Activated naive CD4-positive, alpha-beta T cell treated with anti-CD3 and anti-CD28 coated beads for 36 hours (primary cell): ENCODE measurements at regions not wholly inside any gene's neighbourhood (a gene's known extent, or its start where the extent isn't known, plus 50 kb on each side); places are given as distances from the start of the nearest gene placed in this dataset.

Source experiments
- CTCF ChIA-PET: fragments of 350-600 bp; sonication (Branson Sonifier 250); formaldehyde crosslinking; loops from one replicate; lab custom pipeline; 2021; ENCODE audit warnings: antibody characterized with exemption; lab: Charles Lee
- DNase-seq: peaks from one replicate; pipeline ENCODE4 v3.0.0-alpha.2; 2020
- H3K27ac Mint-ChIP-seq: one replicate; pipeline ENCODE4 v1.8.0; 2021; ENCODE audit warnings: mild to moderate bottlenecking, mixed read lengths
- H3K27me3 Mint-ChIP-seq: one replicate; pipeline ENCODE4 v1.8.0; 2021; ENCODE audit warnings: low read depth, mixed read lengths
- H3K36me3 Mint-ChIP-seq: one replicate; pipeline ENCODE4 v1.8.0; 2021; ENCODE audit warnings: low read depth, mixed read lengths
- H3K4me1 Mint-ChIP-seq: one replicate; pipeline ENCODE4 v1.8.0; 2021; ENCODE audit warnings: low read depth, mixed read lengths
- H3K4me3 Mint-ChIP-seq: one replicate; pipeline ENCODE4 v1.8.0; 2021; ENCODE audit warnings: mild to moderate bottlenecking, moderate library complexity, mixed read lengths
- H3K9me3 Mint-ChIP-seq: one replicate; pipeline ENCODE4 v1.8.0; 2021; ENCODE audit warnings: mixed read lengths
- intact Hi-C: fragments of 100-400 bp; cut with micrococcal nuclease; formaldehyde crosslinking; loops from one replicate; pipeline ENCODE4 v1.15.1; 2023

DNA sequence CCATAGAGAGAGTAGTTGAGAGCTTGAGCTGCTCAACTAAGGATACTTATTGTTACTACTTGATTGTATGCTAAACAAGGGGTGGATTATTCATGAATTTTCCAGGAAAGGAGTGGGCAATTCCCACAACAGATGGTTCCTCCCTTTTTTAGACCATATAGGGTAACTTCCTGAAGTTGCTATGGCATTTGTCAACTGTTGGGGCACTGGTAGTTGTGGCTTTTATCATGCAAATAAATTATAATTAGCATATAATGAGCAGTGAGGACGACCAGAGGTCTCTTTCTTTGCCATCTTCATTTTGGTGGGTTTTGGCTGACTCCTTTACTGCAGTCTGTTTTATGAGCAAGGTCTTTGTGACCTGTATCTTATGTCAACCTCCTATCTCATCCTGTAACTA, 1403.5 kb upstream of the PABPC4L start:
- no peaks in the 10 kb centered on the region for H3K36me3 Mint-ChIP-seq
- no peaks in the 10 kb centered on the region for H3K4me1 Mint-ChIP-seq
- no peak for DNase-seq
- no peak overlapping the region for H3K27ac Mint-ChIP-seq
- H3K4me3 Mint-ChIP-seq, result no peak overlapping the region
- no peaks in the 10 kb centered on the region for H3K27me3 Mint-ChIP-seq
- CTCF ChIA-PET, result no interaction called here
- intact Hi-C loops, result no loop called here
- H3K9me3 Mint-ChIP-seq, result no peaks in the 10 kb centered on the region

- no peaks in the 10 kb centered on the region for H3K36me3 Mint-ChIP-seq
- H3K4me1 Mint-ChIP-seq, result no peaks in the 10 kb centered on the region
- H3K9me3 Mint-ChIP-seq, result no peaks in the 10 kb centered on the region
- DNase-seq, result no peak
- no peak overlapping the region for H3K4me3 Mint-ChIP-seq
- intact Hi-C loops, result no loop called here
- no peak overlapping the region for H3K27ac Mint-ChIP-seq
- no peaks in the 10 kb centered on the region for H3K27me3 Mint-ChIP-seq
- CTCF ChIA-PET, result no interaction called here
Observed at GRCh38 chr4:135604531-135604930, 1402.9 kb upstream of the PABPC4L start.

DNA sequence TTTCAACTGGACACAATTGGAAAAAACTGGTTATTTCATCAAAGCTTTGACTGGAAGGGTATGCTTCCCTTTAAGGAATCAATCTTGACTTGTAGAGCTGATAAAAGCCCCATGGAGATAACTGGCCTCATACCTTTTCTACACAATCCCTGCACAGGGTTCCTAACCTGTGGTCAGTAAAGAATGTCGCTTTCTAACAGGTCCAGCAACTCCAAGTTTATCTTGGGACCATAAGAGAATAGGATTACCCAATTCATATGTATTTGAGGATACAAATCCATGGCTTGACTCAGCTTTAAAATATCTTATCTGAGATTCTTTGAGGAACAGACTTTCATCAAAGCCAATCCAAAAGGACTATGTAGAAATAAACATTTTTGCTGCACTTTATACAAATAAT, 1399.8 kb upstream of the PABPC4L start:
- no peaks in the 10 kb centered on the region for H3K36me3 Mint-ChIP-seq
- no peaks in the 10 kb centered on the region for H3K4me1 Mint-ChIP-seq
- no peaks in the 10 kb centered on the region for H3K27me3 Mint-ChIP-seq
- intact Hi-C loops, result no loop called here
- DNase-seq, result no peak
- CTCF ChIA-PET, result no interaction called here
- no peak overlapping the region for H3K27ac Mint-ChIP-seq
- H3K4me3 Mint-ChIP-seq, result no peak overlapping the region
- peaks cover 10% of the 10 kb centered on the region for H3K9me3 Mint-ChIP-seq

DNA sequence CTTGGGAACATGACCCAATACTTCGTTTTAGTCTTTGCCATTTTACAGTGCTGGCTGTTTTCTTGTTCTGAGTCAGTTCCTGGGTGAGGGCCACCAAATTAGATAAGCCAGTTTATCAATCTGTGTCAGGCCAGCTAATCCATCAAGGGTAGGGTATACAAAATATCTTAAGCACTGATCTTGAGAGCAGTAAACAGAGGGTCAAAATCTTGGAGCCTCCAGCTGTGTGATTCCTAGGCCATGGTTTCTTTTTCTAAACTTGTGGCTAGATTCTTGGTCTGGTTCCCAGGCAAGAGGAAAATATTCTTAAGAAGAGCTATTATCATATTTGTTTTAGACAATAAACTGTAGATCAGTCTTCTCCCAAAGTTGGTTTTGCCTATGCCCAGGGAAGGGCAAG, 1396.6 kb upstream of the PABPC4L start:
- no peaks in the 10 kb centered on the region for H3K36me3 Mint-ChIP-seq
- no peak for DNase-seq
- no peak overlapping the region for H3K4me3 Mint-ChIP-seq
- no peaks in the 10 kb centered on the region for H3K4me1 Mint-ChIP-seq
- CTCF ChIA-PET, result no interaction called here
- intact Hi-C loops, result no loop called here
- peaks cover 16% of the 10 kb centered on the region for H3K9me3 Mint-ChIP-seq
- H3K27ac Mint-ChIP-seq, result no peak overlapping the region
- no peaks in the 10 kb centered on the region for H3K27me3 Mint-ChIP-seq

GRCh38 chr4:135594521-135594920, 1392.9 kb upstream of the PABPC4L start:
- Mint-ChIP-seq H3K9me3 (peaks cover 19% of the 10 kb centered on the region), H3K4me1 (no peaks in the 10 kb centered on the region), H3K36me3 (no peaks in the 10 kb centered on the region), H3K4me3 (no peak overlapping the region), H3K27ac (no peak overlapping the region), H3K27me3 (no peaks in the 10 kb centered on the region)
- intact Hi-C loops, result no loop called here
- CTCF ChIA-PET, result no interaction called here
- no peak for DNase-seq

- Mint-ChIP-seq H3K36me3 (no peaks in the 10 kb centered on the region), H3K4me3 (no peak overlapping the region), H3K27me3 (no peaks in the 10 kb centered on the region), H3K9me3 (peaks cover 3% of the 10 kb centered on the region), H3K4me1 (no peaks in the 10 kb centered on the region), H3K27ac (no peak overlapping the region)
- intact Hi-C loops, result no loop called here
- CTCF ChIA-PET, result no interaction called here
- DNase-seq, result no peak
Observed at GRCh38 chr4:135575041-135575440, 1373.5 kb upstream of the PABPC4L start.

GRCh38 chr4:135573251-135573650, 1371.7 kb upstream of the PABPC4L start:
- peaks cover 3% of the 10 kb centered on the region for H3K9me3 Mint-ChIP-seq
- H3K4me3 Mint-ChIP-seq, result no peak overlapping the region
- intact Hi-C loops, result no loop called here
- H3K27ac Mint-ChIP-seq, result no peak overlapping the region
- no peaks in the 10 kb centered on the region for H3K27me3 Mint-ChIP-seq
- H3K36me3 Mint-ChIP-seq, result no peaks in the 10 kb centered on the region
- DNase-seq, result no peak
- CTCF ChIA-PET, result no interaction called here
- H3K4me1 Mint-ChIP-seq, result no peaks in the 10 kb centered on the region

DNA sequence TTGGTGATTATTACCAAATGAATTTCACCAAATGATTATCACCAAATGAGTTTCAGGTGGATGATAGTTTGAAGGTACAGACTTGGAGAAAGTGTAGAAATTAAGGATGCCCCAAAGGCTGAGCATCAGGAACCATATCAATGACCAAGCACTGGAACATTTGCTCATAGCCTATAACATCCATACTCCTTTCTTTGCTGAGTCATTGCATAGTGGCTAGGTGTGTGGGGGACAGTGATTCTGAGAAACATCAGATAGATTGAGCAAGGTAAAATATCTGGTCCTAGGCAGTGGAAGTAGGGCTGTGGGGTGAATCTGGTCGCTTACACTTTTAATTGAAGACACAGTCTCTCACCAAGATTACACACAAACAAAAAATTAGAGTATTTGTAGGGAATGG, 1362.5 kb upstream of the PABPC4L start:
- Mint-ChIP-seq H3K9me3 (no peaks in the 10 kb centered on the region), H3K4me3 (no peak overlapping the region)

GRCh38 chr4:135553213-135553612, 1351.6 kb upstream of the PABPC4L start:
- no peak overlapping the region for H3K27ac Mint-ChIP-seq
- H3K9me3 Mint-ChIP-seq, result no peaks in the 10 kb centered on the region
- no peaks in the 10 kb centered on the region for H3K4me1 Mint-ChIP-seq
- intact Hi-C loops, result no loop called here
- H3K4me3 Mint-ChIP-seq, result no peak overlapping the region
- H3K27me3 Mint-ChIP-seq, result no peaks in the 10 kb centered on the region
- no peak for DNase-seq
- CTCF ChIA-PET, result no interaction called here
- H3K36me3 Mint-ChIP-seq, result no peaks in the 10 kb centered on the region

More for the DNA sequence above, 1362.5 kb upstream of the PABPC4L start:
- Mint-ChIP-seq H3K4me1 (no peaks in the 10 kb centered on the region), H3K27me3 (no peaks in the 10 kb centered on the region), H3K27ac (no peak overlapping the region), H3K36me3 (no peaks in the 10 kb centered on the region)
- no peak for DNase-seq
- CTCF ChIA-PET, result no interaction called here
- intact Hi-C loops, result no loop called here

DNA sequence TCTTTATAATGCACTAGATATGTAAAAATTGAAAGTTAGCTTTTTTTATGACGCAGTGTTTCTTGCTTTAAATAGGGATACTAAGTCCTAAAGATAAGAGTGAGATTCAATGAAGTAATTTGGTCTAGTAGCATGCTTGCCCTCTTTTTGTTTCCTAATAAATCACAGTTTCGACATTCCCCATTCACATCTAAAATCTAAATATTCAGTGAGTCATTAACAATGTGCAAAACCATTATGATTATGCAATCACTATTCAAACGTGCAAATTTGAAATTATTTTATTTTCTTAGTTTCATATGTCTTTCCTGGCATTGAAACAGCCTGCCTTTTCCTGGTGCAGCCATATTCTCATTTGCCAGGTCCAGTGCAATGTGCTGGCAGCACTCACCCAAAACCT, 1350.5 kb upstream of the PABPC4L start:
- Mint-ChIP-seq H3K4me1 (no peaks in the 10 kb centered on the region), H3K4me3 (no peak overlapping the region), H3K27me3 (no peaks in the 10 kb centered on the region), H3K36me3 (no peaks in the 10 kb centered on the region), H3K27ac (no peak overlapping the region), H3K9me3 (no peaks in the 10 kb centered on the region)
- no peak for DNase-seq
- intact Hi-C loops, result no loop called here
- CTCF ChIA-PET, result no interaction called here

DNA sequence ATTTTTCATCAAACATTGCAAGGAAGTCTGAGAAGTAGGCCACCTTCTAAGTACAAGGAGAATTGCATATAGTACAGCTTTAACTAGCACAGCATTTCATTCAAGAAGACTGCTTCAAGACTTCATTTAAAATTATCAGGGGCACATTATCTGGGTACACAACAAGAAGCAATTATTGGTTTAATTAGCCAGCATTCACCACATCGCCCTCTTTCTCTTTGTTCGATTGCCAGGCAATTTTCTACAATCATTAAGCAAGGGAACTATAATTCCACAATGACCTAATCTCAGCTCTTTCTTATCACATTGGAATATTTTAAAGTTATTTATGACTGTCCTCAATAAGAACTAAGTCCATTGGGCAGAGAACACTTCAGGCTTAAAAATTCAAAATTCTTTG, 1347.1 kb upstream of the PABPC4L start:
- Mint-ChIP-seq H3K9me3 (no peaks in the 10 kb centered on the region), H3K27ac (no peak overlapping the region), H3K36me3 (no peaks in the 10 kb centered on the region), H3K4me1 (no peaks in the 10 kb centered on the region), H3K27me3 (no peaks in the 10 kb centered on the region), H3K4me3 (no peak overlapping the region)
- CTCF ChIA-PET, result no interaction called here
- intact Hi-C loops, result no loop called here
- no peak for DNase-seq

- H3K9me3 Mint-ChIP-seq, result no peaks in the 10 kb centered on the region
- no peaks in the 10 kb centered on the region for H3K27me3 Mint-ChIP-seq
- H3K4me3 Mint-ChIP-seq, result no peak overlapping the region
- CTCF ChIA-PET, result no interaction called here
- DNase-seq, result no peak
- intact Hi-C loops, result no loop called here
- H3K4me1 Mint-ChIP-seq, result no peaks in the 10 kb centered on the region
- no peaks in the 10 kb centered on the region for H3K36me3 Mint-ChIP-seq
- no peak overlapping the region for H3K27ac Mint-ChIP-seq
Observed at GRCh38 chr4:135545616-135546317, 1344.2 kb upstream of the PABPC4L start.

- CTCF ChIA-PET, result no interaction called here
- Mint-ChIP-seq H3K27me3 (no peaks in the 10 kb centered on the region), H3K27ac (no peak overlapping the region), H3K4me3 (no peak overlapping the region), H3K36me3 (no peaks in the 10 kb centered on the region), H3K4me1 (no peaks in the 10 kb centered on the region), H3K9me3 (peaks cover 16% of the 10 kb centered on the region)
- intact Hi-C loops, result no loop called here
- no peak for DNase-seq
Observed at GRCh38 chr4:135538698-135539097, 1337.1 kb upstream of the PABPC4L start.
